ENCODE measurements at regions not wholly inside any gene's neighbourhood (a gene's known extent, or its start where the extent isn't known, plus 50 kb on each side); places are given as distances from the start of the nearest gene placed in this dataset.

DNA sequence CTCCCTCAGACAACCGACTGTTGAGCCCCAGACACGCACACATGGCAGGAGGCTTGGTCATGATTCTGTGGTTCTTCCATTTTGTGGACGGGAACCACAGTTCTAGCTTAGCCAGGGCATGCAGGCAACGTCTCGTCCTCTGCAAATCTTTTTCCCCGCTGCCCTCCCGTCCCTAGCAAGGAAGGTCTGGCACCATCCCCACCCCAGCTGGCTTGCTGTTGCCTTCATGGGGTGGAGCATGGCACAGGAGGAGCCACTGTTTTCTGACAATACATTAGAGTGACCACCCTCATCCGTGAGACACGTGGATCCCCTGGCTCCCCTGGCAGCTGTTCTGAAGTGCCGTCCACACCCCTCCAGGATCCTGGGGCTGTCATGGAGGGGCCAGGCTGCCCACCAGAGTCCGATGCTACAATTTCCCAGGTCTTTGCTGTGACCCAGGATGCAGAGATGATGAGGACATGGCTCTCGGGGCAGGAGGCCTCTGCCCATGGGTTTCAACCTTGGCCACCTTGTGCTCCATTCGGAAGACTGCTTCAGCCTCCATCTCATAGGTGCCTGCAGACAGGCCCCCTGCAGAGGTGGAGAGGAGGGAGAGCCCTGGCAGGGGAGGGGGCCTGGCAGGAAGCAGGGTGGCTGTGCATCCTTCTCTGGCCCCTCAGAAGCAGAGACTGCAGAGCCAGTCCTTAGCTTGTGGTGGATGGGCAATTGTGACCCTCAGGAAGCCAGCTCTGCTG is 233.6 kb downstream of the GLRX3 start:
- TF ChIP-seq EZH2phosphoT487 (IDR thresholded peaks at IDR 0.05; ENCODE audit: insufficient read depth, low read depth): no peak
- TF ChIP-seq EZH2 (IDR thresholded peaks at IDR 0.05; ENCODE audit: insufficient read depth, poor library complexity, severe bottlenecking): no peak

Data from GM23248 (cell line).